ENCODE measurements at regions not wholly inside any gene's neighbourhood (a gene's known extent, or its start where the extent isn't known, plus 50 kb on each side); places are given as distances from the start of the nearest gene placed in this dataset.

GRCh38 chr1:30418061-30418938, 305.1 kb downstream of the MATN1 start:
- H3K27ac Mint-ChIP-seq = peak overlapping the region in 1 of 3 experiments; percentile 46
- no peaks in the 10 kb centered on the region for H3K36me3 Mint-ChIP-seq (ENCODE audit: low read depth)
- no peak for TF ChIP-seq CTCF (IDR thresholded peaks at IDR 0.05; ENCODE audit: unreplicated experiment in 3 of 3)
- peaks cover 13% of the 10 kb centered on the region for H3K27me3 Mint-ChIP-seq (ENCODE audit: low read depth)
- no peak overlapping the region for H3K4me3 Mint-ChIP-seq
- no peaks in the 10 kb centered on the region for H3K4me1 Mint-ChIP-seq
- H3K9me3 Mint-ChIP-seq = no peaks in the 10 kb centered on the region

GRCh38 chr1:30417701-30418046, 305.7 kb downstream of the MATN1 start:
- no peaks in the 10 kb centered on the region for H3K9me3 Mint-ChIP-seq
- peaks cover 17% of the 10 kb centered on the region for H3K27me3 Mint-ChIP-seq (ENCODE audit: low read depth)
- no peak overlapping the region for H3K4me3 Mint-ChIP-seq
- no peaks in the 10 kb centered on the region for H3K4me1 Mint-ChIP-seq
- H3K36me3 Mint-ChIP-seq (ENCODE audit: low read depth) = no peaks in the 10 kb centered on the region
- TF ChIP-seq CTCF (IDR thresholded peaks at IDR 0.05; ENCODE audit: unreplicated experiment in 3 of 3) = no peak
- peak overlapping the region in 1 of 3 experiments; percentile 46 for H3K27ac Mint-ChIP-seq

GRCh38 chr1:30417001-30417700, 306.2 kb downstream of the MATN1 start:
- H3K27me3 Mint-ChIP-seq (ENCODE audit: low read depth) = peaks cover 17% of the 10 kb centered on the region
- no peak overlapping the region for H3K4me3 Mint-ChIP-seq
- H3K4me1 Mint-ChIP-seq = no peaks in the 10 kb centered on the region
- no peak for TF ChIP-seq CTCF (IDR thresholded peaks at IDR 0.05; ENCODE audit: unreplicated experiment in 3 of 3)
- H3K27ac Mint-ChIP-seq = no peak overlapping the region
- no peaks in the 10 kb centered on the region for H3K9me3 Mint-ChIP-seq
- H3K36me3 Mint-ChIP-seq (ENCODE audit: low read depth) = no peaks in the 10 kb centered on the region

GRCh38 chr1:30416221-30416820, 307.1 kb downstream of the MATN1 start:
- H3K27ac Mint-ChIP-seq = no peak overlapping the region

GRCh38 chr1:30415171-30415940, 308.0 kb downstream of the MATN1 start:
- no peak for TF ChIP-seq CTCF (IDR thresholded peaks at IDR 0.05; ENCODE audit: unreplicated experiment in 3 of 3)
- Mint-ChIP-seq H3K4me1 (no peaks in the 10 kb centered on the region), H3K4me3 (no peak overlapping the region), H3K9me3 (no peaks in the 10 kb centered on the region), H3K27me3 (ENCODE audit: low read depth) (peaks cover 15% of the 10 kb centered on the region), H3K36me3 (ENCODE audit: low read depth) (no peaks in the 10 kb centered on the region), H3K27ac (no peak overlapping the region)

More at GRCh38 chr1:30416221-30416820, 307.1 kb downstream of the MATN1 start:
- H3K9me3 Mint-ChIP-seq = no peaks in the 10 kb centered on the region
- TF ChIP-seq CTCF (IDR thresholded peaks at IDR 0.05; ENCODE audit: unreplicated experiment in 3 of 3) = no peak
- no peak overlapping the region for H3K4me3 Mint-ChIP-seq
- no peaks in the 10 kb centered on the region for H3K4me1 Mint-ChIP-seq
- no peaks in the 10 kb centered on the region for H3K36me3 Mint-ChIP-seq (ENCODE audit: low read depth)
- peaks cover 14% of the 10 kb centered on the region for H3K27me3 Mint-ChIP-seq (ENCODE audit: low read depth)
